GM12875 (cell line): ENCODE measurements at regions not wholly inside any gene's neighbourhood (a gene's known extent, or its start where the extent isn't known, plus 50 kb on each side); places are given as distances from the start of the nearest gene placed in this dataset.

ENCODE experiments used
- H3K4me3 ChIP-seq: one replicate; pipeline ENCODE4 v1.5.1; 2011; ENCODE audit warnings: low read depth, low read length, control low read depth
- TF ChIP-seq, protein P1 (sequence below): IDR thresholded peaks from 2 replicates; pipeline ENCODE4 v1.5.1; 2011; ENCODE audit warnings: low read depth, mild to moderate bottlenecking, control low read depth, inconsistent platforms, low read length, moderate library complexity, borderline replicate concordance; ENCODE audit not compliant: insufficient read depth

DNA sequence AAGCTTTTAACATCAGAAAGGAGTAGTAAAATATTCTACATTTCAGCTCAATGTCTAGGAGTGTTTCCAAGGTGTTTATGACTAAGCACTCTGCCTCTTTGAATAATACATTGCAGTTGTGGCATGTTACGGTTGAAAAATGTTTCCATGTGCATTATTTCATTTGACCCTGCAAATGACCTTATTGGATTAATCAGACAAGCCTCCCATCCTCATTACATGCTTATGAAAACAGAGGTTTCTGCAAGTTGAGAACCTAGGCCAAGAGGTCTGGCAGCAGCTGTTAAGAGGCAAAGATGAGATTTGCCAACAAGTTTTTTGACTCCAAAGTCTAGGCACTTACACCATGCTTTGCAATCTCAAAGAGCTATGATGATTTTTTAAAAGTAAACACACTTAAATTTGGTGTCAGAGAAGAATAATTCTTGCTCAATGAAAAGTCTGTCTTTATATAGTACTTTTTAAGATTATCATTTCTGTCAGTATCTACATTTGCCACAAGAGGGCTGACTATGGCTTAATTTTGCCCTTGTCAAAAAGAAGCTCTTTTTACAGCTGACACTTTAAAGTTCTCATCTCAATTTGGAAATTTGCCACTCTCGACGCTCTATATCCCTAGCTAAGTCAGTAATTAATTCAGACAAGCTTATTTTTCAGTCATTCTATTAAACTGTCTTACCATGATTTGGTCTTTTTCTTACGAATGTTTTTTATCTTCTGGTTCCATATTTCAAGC is 260.6 kb downstream of the PAX3 start:
- H3K4me3 ChIP-seq, result no peak overlapping the region
- TF ChIP-seq, protein P1, sequence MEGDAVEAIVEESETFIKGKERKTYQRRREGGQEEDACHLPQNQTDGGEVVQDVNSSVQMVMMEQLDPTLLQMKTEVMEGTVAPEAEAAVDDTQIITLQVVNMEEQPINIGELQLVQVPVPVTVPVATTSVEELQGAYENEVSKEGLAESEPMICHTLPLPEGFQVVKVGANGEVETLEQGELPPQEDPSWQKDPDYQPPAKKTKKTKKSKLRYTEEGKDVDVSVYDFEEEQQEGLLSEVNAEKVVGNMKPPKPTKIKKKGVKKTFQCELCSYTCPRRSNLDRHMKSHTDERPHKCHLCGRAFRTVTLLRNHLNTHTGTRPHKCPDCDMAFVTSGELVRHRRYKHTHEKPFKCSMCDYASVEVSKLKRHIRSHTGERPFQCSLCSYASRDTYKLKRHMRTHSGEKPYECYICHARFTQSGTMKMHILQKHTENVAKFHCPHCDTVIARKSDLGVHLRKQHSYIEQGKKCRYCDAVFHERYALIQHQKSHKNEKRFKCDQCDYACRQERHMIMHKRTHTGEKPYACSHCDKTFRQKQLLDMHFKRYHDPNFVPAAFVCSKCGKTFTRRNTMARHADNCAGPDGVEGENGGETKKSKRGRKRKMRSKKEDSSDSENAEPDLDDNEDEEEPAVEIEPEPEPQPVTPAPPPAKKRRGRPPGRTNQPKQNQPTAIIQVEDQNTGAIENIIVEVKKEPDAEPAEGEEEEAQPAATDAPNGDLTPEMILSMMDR, result peak; percentile 13; the same call in 1 of the 2 replicates

DNA sequence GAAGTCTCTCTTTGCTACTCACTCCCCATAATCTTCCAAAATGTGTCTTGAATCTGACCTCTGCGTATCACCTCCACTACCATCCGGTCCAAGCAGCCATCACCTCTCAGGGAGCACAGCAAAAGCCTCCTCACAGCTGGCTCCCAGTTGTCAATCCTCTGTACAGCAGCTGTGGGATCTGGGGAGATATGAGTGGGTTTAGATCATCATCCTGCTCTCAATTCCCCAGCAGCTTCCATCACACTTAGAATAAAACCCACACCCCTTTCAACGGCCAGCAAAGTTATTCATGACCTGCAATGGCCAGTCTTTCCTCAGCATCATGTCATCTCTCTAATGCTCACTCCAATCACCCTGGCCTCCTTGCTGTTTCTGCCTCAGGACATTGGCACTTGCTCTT is 261.6 kb downstream of the PAX3 start:
- H3K4me3 ChIP-seq, result no peak overlapping the region
- TF ChIP-seq, protein P1, result no peak

DNA sequence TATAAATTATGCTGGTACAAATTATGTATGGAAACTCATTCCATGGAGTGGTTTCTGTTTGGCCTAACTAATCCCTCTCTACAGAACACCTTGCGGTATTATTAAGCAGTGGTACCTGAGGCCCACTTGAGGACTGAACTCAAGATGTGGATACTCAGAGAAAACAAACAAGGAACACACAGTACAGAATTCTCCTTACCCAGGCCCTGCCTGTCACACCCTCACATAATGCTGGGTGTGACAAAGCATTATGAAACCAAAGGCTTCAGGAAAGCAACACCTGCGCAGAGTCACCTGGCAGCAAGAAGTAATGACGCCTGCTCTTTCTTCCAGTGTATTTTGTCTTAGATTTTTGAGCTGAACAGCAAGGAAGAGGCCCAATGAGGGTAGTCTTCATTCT is 264.7 kb downstream of the PAX3 start:
- TF ChIP-seq, protein P1, result no peak
- no peak overlapping the region for H3K4me3 ChIP-seq

DNA sequence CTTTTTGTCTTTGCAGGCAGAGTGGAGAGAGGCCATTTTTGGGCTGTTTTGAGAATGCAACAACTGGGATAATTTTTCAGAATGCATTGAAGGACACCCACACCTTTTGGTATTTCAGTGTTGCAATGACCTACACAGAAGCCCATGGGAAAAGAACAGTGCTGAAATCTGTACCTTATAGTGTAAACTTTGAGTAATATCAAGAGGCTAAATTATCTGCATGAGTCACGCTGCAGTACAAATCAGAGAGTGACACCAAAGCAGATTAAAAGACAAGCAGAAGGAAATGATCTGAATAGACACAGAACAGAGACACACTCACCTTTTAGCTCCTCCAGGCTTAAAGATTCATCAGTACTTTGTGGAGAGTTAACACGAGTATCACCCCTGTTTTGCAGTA is 265.3 kb downstream of the PAX3 start:
- no peak overlapping the region for H3K4me3 ChIP-seq
- TF ChIP-seq, protein P1, result no peak

DNA sequence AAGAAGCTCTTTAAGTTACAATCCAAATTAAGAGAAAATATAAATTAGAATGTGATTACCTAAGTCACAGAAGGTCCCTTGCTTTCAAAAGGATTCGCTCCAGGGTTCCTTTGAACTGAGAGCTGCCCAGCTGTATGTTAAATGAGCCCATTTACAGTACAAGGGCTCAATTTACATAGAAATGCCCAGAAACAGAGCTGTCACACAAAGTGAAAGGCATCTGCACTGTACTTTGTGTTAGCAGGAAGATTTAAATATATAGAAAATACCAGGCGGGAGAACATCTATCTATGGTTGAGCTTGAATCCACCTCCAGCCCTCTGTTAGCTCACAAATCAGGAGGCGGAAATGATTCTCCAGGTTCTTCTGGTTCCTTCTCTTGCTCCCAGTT is 272.9 kb downstream of the PAX3 start:
- TF ChIP-seq, protein P1, result no peak
- no peak overlapping the region for H3K4me3 ChIP-seq

DNA sequence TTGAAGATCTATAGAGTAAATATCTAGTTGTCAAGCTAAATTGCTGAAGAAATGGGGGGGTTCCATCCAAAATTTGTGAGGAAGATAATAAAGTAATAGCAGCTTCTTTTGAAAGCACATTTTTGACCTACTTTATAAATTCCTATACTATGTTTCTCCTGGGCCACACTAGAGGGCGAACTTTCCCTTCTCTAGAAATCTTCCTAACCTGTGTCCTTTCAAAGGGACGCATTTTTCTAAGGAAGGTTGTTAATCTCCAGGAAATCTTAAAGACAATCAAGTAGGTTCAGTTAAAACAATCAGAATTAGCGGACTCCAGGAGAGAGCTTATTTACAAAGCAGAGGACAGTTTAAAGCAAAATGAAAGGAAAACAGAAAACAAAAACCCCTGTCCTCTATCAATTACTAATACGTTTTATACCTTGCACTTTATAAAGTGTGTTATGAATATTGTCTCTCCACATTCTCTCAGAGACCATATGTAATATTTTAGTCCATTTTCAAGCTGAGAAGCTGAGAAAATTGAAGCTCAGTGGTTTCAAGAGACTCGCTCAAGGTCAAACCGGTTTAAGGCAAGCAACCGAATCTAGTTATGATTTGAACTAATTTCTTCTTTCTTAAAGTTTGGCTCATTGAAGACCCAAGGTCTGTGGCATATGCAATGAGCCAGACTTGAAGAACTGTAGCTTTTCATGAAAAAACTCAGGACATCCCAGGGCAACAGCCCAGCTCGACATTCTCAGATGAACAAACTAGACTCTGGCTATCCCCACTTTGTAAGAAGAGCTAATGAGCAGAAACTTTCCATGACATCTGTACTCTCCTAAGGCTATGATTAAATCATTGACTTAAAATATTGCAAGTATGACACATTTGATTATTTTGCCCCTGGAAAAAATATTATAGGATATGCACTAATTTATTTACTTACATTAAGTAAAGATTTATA is 273.6 kb downstream of the PAX3 start:
- TF ChIP-seq, protein P1, result peak; percentile 50; the same call in 1 of the 2 replicates

DNA sequence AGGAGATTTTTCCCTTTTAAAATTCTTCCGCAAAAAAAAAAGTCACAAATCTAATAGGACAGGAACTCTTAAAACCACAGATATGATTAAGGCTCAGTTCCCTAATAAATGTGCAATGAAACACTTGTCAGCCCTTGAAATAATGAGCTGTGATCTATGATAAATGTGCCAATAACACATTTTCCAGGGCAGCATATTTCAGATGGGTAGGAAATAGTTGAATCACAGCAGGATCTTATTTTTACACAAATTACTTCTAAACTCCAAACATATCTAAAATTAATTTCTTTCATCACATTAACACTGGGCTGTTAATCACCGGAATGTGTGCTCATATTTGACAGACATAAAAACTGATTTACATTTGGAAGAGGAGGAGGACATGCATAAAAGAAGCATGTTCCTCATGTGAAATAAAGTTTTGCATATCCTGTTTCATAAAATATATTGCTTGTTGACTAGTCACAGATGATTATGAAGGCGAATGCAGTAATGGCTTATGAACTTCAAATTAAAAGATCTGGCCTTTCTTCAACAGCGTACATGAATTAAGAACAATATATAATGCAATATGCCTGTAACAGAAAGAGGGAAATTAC is 281.4 kb downstream of the PAX3 start:
- TF ChIP-seq, protein P1, result no peak
- H3K4me3 ChIP-seq, result no peak overlapping the region

More for the DNA sequence above, 273.6 kb downstream of the PAX3 start:
- H3K4me3 ChIP-seq, result no peak overlapping the region
